Neural crest cell (in vitro differentiated cells): ENCODE measurements at regions not wholly inside any gene's neighbourhood (a gene's known extent, or its start where the extent isn't known, plus 50 kb on each side); places are given as distances from the start of the nearest gene placed in this dataset.

Experiments used
- DNase-seq: peaks from one replicate; pipeline ENCODE4 v3.0.0; 2021; ENCODE audit warnings: low read depth, mixed read lengths, low spot score
- H3K27ac Mint-ChIP-seq: one replicate; pipeline ENCODE4 v1.8.0; 2021; ENCODE audit warnings: mild to moderate bottlenecking, mixed read lengths; ENCODE audit not compliant: unreplicated experiment
- H3K27me3 Mint-ChIP-seq: 2 replicates; pipeline ENCODE4 v1.8.0; 2021; ENCODE audit warnings: low read depth, mild to moderate bottlenecking, mixed read lengths
- H3K36me3 Mint-ChIP-seq: 2 replicates; pipeline ENCODE4 v1.8.0; 2021; ENCODE audit warnings: low read depth, mild to moderate bottlenecking, mixed read lengths
- H3K4me1 Mint-ChIP-seq: 2 replicates; pipeline ENCODE4 v1.8.0; 2021; ENCODE audit warnings: mixed read lengths
- H3K4me3 Mint-ChIP-seq: one replicate; pipeline ENCODE4 v1.8.0; 2021; ENCODE audit warnings: mild to moderate bottlenecking, mixed read lengths
- H3K9me3 Mint-ChIP-seq: 2 replicates; pipeline ENCODE4 v1.8.0; 2021; ENCODE audit warnings: mixed read lengths
- TF ChIP-seq, protein P1 (sequence below): fragments of 200-600 bp; sonication (generic); conservative IDR thresholded peaks from 2 replicates; pipeline ENCODE4 v1.5.0; 2021; ENCODE audit warnings: antibody characterized with exemption, mild to moderate bottlenecking

DNA sequence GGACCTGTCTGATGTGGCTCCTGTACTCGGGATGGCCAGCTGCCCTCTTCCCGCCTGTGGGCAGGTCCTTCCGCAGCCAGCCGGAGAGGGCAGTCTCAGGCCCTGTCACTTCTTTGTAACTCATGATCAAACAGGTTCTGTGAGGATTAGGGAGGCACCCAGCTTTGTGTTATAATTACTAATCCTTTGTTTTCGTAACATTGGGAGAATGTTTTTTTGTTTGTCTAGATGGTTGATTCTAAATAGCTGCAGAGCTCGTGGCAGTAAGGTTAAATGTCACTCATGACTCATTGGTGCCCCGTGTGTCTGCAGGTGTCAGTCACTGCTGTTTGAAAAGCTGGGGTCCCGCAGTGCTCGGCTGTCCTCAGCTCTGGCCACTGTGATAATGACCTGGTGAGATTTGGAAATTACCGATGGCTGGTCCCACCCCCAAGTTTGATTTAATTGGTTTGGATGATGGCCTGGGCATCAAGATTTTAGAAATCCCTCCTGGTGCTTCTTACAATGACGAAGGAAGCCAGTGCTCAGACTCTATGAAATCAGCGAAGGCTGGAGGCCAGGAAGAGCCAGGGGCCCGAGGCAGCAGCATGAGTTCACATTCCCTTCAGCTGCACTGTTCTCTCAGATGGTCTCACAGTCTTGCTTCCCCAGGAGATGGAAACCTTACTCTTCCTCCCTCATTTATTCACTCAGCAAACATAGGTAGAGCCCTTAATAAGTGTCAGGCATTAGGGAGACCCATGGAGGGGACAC, 172.8 kb downstream of the VAPA start:
- peaks cover 11% of the 10 kb centered on the region for H3K9me3 Mint-ChIP-seq
- H3K4me1 Mint-ChIP-seq = peaks cover 19% of the 10 kb centered on the region
- H3K36me3 Mint-ChIP-seq = peaks cover 14% of the 10 kb centered on the region
- DNase-seq = no peak
- peak overlapping the region; percentile 81 for H3K27ac Mint-ChIP-seq
- TF ChIP-seq, protein P1, sequence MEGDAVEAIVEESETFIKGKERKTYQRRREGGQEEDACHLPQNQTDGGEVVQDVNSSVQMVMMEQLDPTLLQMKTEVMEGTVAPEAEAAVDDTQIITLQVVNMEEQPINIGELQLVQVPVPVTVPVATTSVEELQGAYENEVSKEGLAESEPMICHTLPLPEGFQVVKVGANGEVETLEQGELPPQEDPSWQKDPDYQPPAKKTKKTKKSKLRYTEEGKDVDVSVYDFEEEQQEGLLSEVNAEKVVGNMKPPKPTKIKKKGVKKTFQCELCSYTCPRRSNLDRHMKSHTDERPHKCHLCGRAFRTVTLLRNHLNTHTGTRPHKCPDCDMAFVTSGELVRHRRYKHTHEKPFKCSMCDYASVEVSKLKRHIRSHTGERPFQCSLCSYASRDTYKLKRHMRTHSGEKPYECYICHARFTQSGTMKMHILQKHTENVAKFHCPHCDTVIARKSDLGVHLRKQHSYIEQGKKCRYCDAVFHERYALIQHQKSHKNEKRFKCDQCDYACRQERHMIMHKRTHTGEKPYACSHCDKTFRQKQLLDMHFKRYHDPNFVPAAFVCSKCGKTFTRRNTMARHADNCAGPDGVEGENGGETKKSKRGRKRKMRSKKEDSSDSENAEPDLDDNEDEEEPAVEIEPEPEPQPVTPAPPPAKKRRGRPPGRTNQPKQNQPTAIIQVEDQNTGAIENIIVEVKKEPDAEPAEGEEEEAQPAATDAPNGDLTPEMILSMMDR = no peak
- no peaks in the 10 kb centered on the region for H3K27me3 Mint-ChIP-seq
- no peak overlapping the region for H3K4me3 Mint-ChIP-seq

DNA sequence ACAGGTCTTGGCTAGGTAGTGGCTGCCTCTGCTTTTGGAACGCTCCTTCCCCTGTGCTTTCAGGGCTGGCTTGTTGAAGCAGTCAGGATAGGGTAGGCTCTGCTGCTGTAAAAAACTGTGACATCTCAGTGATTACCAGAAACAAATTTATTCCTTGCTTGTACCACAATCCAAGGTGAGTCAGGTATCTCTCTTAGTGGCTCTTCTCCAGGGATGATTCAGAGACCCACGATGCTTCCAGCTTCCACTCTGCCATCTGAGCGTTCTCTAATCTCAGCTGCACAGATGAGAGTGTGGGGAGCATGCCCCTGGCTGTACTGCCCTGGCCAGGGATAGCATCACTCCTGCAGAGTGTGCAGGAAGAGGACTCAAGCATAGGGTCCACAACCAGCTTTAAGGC, 174.9 kb downstream of the VAPA start:
- Mint-ChIP-seq H3K27ac (no peak overlapping the region), H3K9me3 (peaks cover 5% of the 10 kb centered on the region), H3K36me3 (peaks cover 5% of the 10 kb centered on the region), H3K4me3 (no peak overlapping the region), H3K4me1 (peaks cover 18% of the 10 kb centered on the region), H3K27me3 (no peaks in the 10 kb centered on the region)
- DNase-seq = no peak
- TF ChIP-seq, protein P1 = no peak

DNA sequence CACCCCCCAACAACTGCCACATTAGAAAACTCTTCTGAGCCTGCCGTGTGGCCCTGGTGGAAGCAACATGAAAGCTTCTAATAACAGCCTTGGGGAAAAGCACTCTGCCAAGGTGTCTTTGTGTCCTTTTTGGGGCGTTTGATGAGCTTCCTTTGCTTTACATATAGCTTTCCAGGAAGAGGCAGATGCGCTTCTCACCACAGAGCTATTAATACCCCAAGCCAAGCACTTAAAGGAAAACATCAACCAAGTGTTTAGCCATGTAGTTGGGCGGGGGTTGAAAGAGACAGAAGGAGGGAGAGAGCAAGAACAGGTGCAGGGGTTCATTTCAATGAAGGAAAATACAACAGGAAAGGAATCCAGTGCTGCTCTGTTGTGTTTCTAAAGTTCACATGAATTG, 176.1 kb downstream of the VAPA start:
- no peak for DNase-seq
- no peaks in the 10 kb centered on the region for H3K27me3 Mint-ChIP-seq
- TF ChIP-seq, protein P1 = no peak
- H3K27ac Mint-ChIP-seq = no peak overlapping the region
- H3K4me3 Mint-ChIP-seq = no peak overlapping the region
- peaks cover 3% of the 10 kb centered on the region for H3K36me3 Mint-ChIP-seq
- peaks cover 18% of the 10 kb centered on the region for H3K4me1 Mint-ChIP-seq
- H3K9me3 Mint-ChIP-seq = no peaks in the 10 kb centered on the region

DNA sequence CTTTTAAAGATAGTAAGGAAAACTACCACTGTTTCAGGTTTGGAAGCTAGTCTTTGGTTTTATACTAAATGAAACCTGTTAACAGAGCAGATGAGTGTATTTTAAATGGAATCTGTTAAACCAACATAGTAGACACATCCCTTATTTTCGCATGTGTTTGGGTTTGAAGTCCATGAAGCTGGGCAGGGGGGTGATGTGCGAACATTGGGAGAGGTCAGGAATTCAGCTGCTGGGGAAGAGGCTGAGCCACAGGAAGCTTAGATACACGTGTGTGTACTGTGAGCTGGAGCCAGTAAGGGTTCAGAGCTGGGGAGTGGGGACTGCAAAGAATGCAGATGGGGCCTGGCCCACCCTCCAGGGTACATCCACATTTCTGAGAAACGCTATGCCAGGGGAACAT, 176.9 kb downstream of the VAPA start:
- DNase-seq = no peak
- Mint-ChIP-seq H3K4me3 (no peak overlapping the region), H3K9me3 (no peaks in the 10 kb centered on the region), H3K27ac (no peak overlapping the region), H3K27me3 (no peaks in the 10 kb centered on the region), H3K36me3 (peaks cover 3% of the 10 kb centered on the region), H3K4me1 (peaks cover 13% of the 10 kb centered on the region)
- TF ChIP-seq, protein P1 = no peak

DNA sequence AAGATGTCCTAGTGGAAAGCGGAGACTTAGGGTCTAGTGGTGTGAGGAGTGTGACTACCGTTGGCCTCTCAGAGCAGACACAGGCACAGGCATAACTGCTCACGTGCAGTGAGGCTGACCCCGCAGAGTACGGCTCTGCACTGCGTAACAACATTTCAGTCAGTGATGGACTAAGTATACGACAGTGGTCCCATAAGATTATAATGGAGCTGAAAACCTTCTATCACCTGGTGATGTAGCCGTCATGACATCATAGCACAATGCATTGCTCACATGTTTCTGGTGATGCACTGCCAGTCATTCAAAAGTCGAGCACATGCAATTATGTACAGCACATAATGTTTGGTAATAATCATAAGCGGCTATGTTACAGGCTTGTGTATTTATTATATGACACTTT, 179.6 kb downstream of the VAPA start:
- H3K9me3 Mint-ChIP-seq = no peaks in the 10 kb centered on the region
- H3K27me3 Mint-ChIP-seq = no peaks in the 10 kb centered on the region
- TF ChIP-seq, protein P1 = no peak
- no peaks in the 10 kb centered on the region for H3K4me1 Mint-ChIP-seq
- H3K27ac Mint-ChIP-seq = peak overlapping the region; percentile 31
- no peak for DNase-seq
- no peak overlapping the region for H3K4me3 Mint-ChIP-seq
- H3K36me3 Mint-ChIP-seq = no peaks in the 10 kb centered on the region
